ENCODE measurements at regions not wholly inside any gene's neighbourhood (a gene's known extent, or its start where the extent isn't known, plus 50 kb on each side); places are given as distances from the start of the nearest gene placed in this dataset.

DNA sequence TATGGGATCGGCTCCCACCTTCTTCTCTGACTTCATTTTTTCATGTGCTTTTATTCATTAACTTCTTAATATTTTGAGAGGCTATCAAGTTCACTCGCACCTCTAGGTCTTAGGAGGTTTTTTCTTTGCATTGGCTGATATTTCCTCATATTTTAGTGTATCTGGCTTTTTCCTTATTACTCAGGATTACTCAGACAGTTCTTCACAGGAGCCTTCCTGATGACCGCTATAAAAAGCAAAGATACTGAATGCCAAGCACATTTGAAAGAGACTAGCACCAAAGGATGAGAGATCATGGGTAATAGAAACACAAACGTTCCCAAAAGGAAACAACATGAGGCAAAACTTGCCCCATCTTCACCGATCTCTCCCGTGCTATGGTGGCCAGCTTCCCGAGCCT is 409.2 kb upstream of the KLF6 start:
- TF ChIP-seq, protein P1, sequence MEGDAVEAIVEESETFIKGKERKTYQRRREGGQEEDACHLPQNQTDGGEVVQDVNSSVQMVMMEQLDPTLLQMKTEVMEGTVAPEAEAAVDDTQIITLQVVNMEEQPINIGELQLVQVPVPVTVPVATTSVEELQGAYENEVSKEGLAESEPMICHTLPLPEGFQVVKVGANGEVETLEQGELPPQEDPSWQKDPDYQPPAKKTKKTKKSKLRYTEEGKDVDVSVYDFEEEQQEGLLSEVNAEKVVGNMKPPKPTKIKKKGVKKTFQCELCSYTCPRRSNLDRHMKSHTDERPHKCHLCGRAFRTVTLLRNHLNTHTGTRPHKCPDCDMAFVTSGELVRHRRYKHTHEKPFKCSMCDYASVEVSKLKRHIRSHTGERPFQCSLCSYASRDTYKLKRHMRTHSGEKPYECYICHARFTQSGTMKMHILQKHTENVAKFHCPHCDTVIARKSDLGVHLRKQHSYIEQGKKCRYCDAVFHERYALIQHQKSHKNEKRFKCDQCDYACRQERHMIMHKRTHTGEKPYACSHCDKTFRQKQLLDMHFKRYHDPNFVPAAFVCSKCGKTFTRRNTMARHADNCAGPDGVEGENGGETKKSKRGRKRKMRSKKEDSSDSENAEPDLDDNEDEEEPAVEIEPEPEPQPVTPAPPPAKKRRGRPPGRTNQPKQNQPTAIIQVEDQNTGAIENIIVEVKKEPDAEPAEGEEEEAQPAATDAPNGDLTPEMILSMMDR (IDR thresholded peaks at IDR 0.05; ENCODE audit: poor library complexity): no peak
- no peak for TF ChIP-seq EZH2phosphoT487 (IDR thresholded peaks at IDR 0.05; ENCODE audit: low read depth, severe bottlenecking, unreplicated experiment)
- TF ChIP-seq EZH2 (IDR thresholded peaks at IDR 0.05; ENCODE audit: borderline replicate concordance): no peak
